ENCODE measurements at regions not wholly inside any gene's neighbourhood (a gene's known extent, or its start where the extent isn't known, plus 50 kb on each side); places are given as distances from the start of the nearest gene placed in this dataset.

DNA sequence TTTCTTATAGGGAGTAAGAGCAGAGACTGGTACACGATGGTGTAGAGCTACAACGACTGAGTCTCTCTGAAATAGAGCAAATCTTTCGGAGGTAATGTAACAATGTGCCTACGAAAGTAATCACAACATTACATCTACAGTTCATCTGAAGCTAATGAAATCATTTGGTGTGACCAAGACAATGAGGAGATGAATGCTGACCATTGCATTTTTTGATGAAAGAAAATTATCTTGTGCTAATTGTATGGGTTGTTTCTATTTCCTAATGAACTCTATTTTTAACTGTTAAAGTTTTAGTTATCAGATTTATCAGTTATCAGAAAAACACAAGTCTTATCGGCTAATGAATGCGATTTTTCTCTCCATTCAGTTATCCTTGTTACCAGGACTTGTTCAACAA is 913.4 kb downstream of the SLITRK6 start:
- no peak for DNase-seq (ENCODE audit: low read depth, low spot score)

DNA sequence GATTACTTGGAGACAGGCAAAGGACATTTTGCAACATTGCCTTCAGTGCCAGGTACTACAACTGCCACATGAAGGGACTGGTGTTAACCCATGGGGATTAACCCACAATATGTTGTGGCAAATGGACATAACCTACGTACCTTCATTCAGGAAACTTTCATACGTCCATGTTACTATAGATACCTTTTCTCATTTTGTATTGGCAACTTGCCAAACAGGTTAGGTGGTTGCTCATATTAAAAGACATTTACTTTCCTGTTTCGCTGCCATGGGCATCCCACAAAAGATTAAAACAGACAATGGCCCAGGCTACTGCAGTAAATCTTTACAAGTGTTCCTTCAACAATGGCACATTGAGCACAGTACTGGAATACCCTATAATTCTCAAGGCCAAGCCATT is 925.3 kb downstream of the SLITRK6 start:
- no peak for DNase-seq (ENCODE audit: low read depth, low spot score)

DNA sequence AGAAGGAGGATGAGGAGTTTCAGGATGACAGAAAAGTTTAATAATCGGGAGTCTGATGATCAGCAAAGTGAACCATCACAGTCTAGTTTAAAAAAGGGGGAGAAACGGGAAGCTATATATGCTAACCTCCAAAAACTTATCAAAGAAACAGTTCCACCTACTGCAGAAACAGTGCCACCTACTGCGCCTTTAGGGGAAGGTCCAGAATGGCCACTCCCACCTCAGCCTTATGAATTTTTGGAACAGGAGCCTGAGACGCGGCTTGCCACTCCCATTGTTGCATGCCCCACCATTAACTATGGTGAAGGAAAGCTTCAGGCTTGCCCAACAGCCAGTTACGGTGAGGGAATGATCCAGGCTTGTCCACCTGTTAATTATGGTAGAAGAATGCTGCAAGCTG is 929.0 kb downstream of the SLITRK6 start:
- DNase-seq (ENCODE audit: low read depth, low spot score): no peak

DNA sequence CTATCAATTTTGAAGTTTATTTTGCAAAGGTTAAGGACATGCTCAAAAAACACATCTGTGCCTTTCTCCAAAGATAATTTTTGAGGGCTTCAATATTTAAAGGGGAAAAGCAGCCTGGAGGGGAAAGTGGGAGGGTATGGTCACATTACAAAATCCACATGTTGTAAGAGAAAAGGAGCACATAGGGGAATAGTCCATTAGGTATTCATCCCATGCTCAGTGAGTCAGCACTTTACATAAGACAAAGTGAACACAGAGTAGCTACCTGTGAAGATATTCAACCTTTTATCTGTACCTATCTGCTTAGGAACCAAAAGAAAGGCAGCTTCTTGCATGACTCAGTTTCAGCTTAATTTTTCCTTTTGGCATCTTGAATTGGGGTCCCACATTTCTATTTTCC is 932.0 kb downstream of the SLITRK6 start:
- DNase-seq (ENCODE audit: low read depth, low spot score): no peak

DNA sequence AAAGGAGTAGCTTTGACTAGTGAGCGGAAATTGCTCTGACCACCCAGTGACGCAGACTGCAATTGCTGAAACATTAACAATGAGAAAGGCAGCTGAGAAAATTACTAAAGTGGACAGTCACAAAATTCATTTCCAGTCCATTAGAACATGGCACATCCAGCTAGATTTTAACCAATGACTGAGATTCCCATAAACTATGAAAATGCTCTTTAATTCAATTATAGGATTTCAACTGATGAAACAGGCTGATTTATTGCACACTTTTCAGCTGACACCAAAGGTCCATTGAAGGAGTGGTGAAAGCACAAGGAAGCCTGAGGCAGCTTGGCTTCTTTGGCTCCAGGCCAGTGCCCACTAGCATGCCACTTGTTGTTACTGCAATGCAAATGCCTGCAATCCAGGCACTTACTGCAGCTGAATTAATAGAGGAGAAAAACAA is 933.4 kb downstream of the SLITRK6 start:
- no peak for DNase-seq (ENCODE audit: low read depth, low spot score)

DNA sequence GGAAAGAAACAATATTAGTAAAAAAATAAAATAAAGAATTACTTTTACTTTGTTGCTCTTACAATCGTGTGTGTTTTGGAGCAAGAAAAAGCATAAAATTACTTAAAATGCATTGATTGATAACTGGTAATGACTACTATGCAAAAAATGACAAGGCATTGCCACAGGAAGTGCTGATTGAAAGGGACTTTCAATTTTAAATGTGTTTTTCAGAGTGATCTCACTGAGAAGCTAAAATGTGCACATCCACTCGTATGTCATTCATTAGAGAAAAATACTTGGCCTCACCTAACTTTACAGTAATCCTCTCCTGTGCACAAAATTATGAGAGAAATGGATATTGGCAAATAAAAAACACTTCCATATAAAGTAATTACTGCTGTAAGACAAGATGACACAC is 934.9 kb downstream of the SLITRK6 start:
- DNase-seq (ENCODE audit: low read depth, low spot score): no peak

DNA sequence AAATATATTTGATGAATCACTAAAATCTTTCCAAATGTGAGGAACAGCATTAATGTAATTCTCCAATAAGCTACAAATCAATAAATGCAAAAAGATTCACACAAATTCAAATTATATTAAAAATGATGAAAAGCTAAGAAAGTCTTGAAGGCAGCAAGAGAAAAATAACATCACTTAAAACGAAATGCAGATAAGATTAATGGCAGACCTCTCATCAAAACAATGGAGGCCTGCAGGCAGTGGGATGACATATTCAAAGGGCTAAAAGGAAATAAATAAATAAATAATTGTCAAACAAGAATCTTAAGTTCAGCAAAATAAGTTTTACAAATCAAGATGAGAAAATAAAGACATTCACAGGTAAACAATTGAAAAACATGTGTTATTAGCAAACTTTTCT is 952.1 kb downstream of the SLITRK6 start:
- DNase-seq (ENCODE audit: low read depth, low spot score): no peak

DNA sequence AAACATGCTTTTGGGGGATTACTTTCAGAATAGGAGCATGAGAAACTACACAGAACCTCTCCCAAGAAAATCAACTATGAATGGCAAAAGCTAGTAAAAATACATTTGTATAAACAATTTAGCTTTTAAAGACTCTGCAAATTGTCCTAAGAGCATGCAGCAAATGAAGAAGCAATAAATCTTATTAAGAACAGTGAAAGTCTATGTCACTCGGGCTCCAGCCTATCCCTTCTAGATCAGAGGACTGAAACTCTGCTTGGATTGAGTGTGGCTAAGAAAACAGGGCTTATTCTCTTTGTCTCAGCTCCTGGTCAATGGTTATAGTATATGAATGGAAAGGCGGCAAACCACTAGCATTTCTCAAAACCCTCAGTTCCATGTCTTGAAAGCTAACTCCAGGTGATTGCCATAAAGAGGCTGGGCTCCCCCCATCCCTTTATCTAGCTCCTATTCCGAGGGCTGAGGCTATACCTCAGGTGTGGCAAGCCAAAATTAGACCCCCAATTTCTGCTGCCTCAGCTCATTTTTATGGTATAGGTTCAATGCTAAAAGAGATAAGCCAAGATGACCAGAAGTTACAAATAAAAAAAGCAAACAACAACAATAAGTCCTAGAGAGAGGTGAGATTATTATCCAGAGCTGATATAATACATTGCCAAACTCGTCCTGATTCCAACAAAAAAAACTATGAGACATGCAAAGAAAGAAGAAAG is 953.2 kb downstream of the SLITRK6 start:
- no peak for DNase-seq (ENCODE audit: low read depth, low spot score)

DNA sequence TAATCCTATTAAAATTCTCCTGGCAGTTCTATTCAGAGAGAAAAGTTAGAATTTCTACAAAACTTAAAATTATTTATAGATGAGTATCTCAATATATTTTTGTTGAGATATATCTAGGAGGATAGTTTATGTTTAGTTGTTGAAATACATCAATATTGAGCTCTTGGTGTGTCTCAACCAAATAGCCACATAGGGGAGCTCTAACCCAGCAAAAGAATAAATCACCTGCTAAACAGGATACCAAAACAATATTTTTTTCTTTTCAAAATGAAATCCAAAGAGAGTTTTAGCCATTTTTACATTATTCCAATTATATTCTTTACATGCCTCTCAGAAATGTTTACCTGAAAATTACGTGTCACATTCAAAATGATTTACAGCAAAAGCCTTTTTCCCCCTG is 954.7 kb downstream of the SLITRK6 start:
- DNase-seq (ENCODE audit: low read depth, low spot score): no peak

DNA sequence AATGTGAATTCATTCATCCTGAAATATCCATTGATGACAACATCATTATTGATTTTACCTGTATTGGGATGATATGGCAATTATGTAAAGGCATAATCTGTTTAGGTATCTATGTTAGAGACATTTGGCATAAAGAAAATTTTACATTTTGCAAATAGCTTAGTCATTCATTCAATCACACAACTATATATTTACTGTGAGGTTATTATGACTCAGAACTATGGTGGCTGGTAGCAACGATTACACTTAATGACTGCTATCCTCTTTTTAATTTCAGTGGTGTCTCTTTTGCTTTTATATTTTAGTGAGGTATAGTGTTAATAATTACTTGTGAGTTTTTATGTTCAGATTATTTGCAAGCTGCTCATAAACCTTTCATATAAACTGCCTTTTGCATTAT is 955.9 kb downstream of the SLITRK6 start:
- DNase-seq (ENCODE audit: low read depth, low spot score): no peak

DNA sequence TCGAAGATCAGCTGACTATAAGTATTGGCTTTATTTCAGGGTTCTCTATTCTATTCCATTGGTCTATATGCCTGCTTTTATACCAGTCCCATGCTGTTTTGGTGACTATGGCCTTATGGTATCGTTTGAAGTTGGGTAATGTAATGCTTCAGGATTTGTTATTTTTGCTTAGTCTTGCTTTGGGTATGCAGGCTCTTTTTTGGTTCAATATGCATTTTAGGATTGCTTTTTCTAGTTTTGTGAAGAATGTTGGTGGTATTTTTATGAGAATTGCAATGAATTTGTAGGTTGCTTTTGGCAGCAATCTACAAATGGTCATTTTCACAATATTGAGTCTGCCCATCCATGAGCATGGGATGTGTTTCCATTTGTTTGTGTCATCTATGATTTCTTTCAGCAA is 951.9 kb upstream of the SLITRK1 start:
- DNase-seq (ENCODE audit: low read depth, low spot score): no peak

DNA sequence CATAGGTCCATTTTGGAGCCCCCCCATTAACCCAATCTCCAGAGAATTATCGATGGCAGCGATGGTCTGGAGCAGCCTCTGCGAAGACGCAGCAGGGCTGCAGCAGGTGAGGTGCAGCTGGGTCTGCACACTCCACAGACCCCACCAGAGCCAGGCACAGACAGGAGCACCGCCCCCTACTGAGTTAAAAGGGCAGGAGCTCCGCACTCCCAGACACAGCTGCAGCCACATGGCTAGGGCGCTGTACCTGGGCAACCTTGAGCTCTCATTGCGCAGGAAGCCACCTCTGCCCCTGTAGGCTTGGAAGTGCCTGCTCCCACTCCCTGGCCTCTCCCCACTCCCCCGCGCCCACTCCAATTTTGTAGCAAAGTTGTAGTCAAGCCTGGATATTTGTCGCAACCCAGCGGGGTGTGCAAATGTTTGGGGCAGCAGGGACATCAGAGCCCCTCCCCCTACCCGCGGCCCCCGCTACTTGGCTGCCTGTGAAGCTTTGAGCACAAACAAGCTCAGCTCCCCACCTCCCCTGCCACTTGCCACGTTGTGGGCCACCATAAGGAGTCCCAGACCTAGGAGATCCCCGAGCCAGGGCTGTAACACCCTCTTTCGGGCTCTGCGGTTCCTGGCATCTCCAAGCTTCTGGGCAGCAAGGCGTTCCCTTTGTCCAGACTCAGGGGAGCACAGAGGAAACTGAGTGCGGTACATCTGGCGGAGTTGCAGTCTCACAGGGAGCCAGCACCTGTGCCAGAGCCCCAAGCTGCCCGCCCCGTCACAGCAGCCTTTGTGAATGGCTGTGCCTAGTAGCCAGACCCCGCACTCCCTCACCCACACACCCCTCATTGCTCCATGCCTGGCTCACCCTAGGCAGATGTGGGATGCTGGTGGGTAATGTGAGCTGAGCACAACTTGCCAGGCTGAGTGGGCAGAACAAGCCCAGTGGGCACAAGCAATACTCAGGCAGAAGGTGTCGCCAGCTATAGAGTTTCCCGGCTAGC is 949.7 kb upstream of the SLITRK1 start:
- no peak for DNase-seq (ENCODE audit: low read depth, low spot score)

DNA sequence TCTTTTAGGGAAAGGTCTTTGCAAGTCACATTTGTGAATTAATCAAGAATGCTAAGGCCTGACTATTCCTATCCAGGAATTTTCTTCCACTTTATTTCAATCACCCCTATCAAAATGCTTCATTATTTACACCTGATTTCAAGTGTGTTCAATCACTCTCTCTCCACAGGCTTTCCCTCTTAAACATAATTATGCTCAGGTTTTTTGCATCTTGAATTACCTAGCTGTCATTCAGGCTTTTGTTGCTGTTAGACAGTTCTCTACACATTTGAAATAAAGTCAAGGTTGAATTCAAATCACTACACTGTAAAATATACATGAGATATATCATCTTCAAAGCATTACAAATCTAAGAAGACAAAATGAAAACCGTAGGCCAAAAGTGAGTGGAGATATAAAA is 941.3 kb upstream of the SLITRK1 start:
- no peak for DNase-seq (ENCODE audit: low read depth, low spot score)

DNA sequence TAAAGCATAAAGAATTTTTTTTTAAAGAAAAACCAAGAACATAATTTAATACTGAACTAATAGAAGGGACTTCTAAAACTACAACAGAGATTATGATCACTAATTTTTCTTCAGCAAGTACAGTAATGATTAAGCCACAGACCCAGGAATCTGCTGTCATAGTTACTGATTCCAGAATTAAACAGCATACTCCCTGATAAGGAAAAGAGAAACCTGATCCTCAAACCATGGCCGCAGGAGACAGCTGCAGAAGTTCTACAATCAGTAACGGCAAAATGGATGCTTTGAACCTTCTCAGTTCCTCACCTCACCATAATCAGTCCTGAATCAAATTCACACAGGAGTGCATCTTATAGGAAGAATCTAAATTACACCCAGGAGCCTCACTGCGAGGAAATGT is 939.0 kb upstream of the SLITRK1 start:
- DNase-seq (ENCODE audit: low read depth, low spot score): no peak

DNA sequence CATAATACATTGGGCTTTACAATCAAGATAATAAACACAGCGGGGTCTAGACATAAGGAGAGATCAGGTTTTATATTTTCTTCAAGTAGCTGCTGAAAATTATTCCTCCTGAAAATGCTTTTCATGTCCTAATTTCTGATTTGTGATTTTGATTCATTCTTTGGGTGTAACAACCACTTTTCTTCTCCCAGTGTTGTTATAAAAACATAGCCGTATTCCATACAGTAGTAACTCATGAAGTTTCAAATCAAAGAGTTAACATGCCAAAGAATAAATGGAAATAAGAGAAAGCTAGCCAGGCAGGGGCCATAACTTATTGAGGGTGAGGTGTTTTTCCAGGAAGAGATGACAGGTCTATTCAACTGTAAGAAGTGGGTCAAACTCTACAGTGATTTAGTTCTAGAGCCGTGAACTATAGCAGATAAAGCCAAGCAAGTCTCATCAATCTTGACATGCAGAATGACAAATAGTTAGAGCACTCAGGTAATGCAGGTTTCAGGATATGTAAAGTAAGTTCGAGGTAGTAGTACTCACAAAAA is 934.4 kb upstream of the SLITRK1 start:
- DNase-seq (ENCODE audit: low read depth, low spot score): no peak

DNA sequence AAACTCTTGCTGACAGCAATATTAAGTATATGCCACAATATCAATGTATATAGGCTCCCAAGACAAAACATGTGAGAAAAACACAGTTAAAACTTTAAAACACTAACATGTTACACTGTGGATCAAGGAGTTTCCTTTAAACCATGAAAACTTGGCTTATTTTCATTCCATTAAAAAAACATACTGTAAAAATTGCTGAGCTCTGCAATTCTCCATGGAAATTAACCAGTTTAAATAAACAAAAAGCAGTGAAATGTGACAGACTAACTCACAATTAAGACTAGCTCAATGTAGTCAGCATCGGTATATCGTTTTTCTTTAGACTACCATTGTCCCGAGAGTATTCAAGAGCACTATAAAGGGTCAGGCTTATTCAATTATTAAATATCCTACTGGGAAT is 930.5 kb upstream of the SLITRK1 start:
- DNase-seq (ENCODE audit: low read depth, low spot score): no peak

DNA sequence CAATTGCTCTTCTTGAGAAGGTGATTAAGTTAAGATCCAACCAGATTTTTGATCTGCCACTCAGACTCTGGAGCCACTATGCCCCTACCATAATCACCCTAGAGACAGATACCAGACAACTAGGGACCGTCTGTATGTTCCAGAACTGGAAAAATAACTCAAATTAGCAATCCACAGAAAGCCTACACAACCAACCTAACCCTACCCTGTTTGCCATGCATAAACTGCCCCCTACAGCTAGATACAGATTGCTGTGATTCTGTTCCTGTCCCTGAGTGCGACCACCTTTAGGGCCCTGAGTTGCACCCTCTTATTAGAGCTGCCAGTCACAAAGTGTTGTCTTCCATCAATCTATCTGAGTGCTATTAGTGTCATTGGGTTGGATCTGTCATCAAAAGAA is 929.8 kb upstream of the SLITRK1 start:
- DNase-seq (ENCODE audit: low read depth, low spot score): no peak

DNA sequence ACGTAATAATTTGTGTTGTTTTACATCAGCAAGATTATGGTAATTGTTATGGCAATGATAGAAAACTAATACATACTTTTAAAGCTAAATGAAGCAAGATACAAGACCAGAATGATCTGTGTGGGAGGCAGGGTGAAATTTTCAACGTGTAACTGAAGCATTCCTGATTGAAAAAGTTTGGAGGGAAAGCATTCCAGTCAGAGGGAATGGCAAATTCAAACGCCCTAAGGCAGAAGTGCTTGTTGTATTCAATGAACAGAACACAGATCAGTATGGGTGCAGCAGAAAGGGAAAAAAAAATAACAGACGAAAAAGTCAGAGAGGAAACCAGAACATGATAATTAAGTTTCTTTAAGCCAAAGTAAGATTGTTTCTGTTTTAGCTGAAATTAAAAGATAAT is 928.5 kb upstream of the SLITRK1 start:
- no peak for DNase-seq (ENCODE audit: low read depth, low spot score)

DNA sequence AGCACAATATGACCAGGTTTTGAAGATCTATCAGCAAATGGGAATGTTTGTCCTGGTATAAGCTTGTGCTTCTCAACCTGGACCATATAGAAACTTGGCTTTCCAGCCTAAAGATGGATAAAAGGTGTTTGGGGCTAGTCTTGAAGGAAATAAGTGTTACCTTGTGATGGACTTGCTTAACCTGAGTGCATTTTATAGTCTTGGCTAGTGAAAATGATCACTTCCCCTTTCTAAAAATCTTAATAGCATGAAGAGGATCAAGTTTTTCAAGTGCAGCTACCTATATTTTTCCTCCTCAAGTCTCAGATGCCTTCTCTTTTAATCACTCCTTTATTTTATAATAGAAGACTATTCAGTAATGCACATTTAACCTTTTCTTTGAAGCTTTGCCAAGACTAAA is 919.8 kb upstream of the SLITRK1 start:
- DNase-seq (ENCODE audit: low read depth, low spot score): no peak

DNA sequence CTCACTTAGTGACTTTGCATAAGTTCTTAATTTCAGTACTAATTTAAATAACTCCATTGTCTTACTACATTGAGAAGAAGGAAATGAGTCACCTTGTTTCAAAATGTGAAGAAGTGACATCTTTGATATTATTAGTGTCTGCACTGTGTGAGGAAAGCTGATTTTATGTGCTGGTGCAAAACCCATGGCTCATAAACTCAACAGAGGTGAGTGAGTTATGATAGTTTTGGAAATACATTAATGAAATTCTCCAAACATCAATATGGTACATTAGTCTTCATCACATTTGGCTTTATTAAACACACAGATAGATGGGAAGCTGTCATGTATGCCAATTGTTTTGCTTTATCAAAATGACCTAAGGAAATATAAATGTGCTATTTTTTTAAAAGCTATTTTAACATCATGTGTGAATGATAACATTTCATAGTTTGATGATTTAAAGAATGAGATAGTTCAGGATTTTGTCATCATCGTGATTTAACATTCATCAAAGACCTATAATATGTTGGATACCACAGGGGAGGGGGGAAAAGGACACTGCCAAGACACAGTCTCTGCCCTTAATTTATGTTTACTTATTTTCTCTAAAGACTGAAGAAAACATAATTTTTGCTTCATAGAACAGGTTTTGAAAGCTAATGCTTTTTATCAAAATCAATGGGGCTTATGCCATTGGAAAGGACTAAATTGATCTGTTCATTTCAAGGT is 902.3 kb upstream of the SLITRK1 start:
- no peak for DNase-seq (ENCODE audit: low read depth, low spot score)

DNA sequence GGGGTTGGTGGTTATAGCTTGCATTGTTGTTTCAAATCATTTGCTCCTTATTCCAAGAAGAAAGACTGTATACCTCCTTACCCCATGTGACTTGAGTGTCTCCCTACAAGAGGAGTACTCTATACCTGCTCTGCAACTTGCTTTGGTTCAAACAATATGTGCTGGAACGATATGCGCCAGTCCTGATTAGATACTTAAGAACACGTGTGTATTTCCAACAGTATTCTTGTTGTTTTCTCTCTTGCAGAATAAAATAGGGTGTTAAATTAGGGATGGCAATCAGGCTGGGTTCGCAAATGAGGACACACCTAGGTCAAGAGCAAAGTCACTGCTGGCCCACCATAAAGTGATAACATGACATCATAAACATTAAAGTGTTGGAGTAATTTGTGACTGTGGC is 895.0 kb upstream of the SLITRK1 start:
- no peak for DNase-seq (ENCODE audit: low read depth, low spot score)

DNA sequence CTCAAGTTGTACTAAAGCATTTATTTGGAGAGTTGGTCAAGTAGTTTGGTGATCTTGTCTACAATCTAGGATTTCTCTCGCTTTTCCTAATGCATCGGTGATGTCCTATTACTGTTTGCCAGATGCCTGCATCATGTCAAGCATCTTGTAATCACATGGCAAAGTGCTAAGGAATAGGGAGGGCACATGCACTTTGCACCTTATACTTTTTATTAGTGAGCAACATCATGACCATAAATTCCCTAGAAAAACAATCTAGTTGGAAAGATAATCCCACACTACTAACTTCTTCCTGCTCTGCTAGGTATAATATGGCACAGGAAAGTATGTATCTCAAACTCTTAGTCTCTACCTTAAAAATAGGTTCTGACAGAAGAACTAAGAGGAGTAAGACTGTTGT is 894.3 kb upstream of the SLITRK1 start:
- no peak for DNase-seq (ENCODE audit: low read depth, low spot score)
